GM19397 (cell line): ENCODE measurements at regions not wholly inside any gene's neighbourhood (a gene's known extent, or its start where the extent isn't known, plus 50 kb on each side); places are given as distances from the start of the nearest gene placed in this dataset.
"Not testable (repeated sequence)": the region's sequence is repeated elsewhere in the genome, so short reads cannot be mapped to it uniquely, and the experiment has no call there.

Experiments used
- ATAC-seq: cut with Tn5 transposase; IDR thresholded peaks from one replicate; pipeline ENCODE4 v1.9.1; 2021; ENCODE audit warnings: mild to moderate bottlenecking, moderate library complexity; ENCODE audit not compliant: unreplicated experiment

DNA sequence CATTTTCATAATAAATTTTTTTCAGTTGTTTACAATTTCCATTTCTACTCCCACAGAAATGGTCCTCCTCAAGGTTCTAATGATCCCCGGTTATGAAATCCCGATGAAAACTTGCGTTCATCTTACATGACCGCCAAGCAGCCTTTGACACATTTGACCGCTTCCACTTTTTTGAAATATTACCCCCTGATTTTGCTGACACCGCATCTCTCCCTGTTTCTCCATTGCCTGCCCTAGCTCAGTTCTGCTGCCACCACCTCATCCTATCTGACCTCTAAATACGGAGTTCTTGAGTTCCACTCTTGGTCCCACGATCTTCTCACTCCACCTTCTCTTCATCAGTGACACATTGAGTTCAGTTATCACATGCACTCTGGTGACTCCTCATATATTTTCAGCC, 74.1 kb downstream of the SLC35B3 start:
- no peak for ATAC-seq

DNA sequence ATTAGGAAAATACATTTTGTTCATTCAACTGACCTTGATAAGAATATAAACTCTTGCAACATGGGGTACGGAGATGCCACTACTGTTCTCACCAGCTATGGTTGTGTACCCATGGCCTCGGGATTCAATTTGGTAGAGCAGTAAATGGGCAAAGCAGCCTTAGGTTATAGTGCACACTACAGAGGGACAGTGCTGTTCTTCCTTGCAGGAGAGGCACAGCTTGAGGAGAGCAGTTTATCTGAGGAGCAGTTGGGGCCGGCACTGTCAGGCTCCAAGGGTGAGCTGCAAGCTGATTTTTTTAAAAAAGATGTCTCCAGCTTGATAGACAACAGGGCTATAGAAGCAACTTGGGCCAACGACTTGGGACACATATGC, 82.4 kb downstream of the SLC35B3 start:
- no peak for ATAC-seq

DNA sequence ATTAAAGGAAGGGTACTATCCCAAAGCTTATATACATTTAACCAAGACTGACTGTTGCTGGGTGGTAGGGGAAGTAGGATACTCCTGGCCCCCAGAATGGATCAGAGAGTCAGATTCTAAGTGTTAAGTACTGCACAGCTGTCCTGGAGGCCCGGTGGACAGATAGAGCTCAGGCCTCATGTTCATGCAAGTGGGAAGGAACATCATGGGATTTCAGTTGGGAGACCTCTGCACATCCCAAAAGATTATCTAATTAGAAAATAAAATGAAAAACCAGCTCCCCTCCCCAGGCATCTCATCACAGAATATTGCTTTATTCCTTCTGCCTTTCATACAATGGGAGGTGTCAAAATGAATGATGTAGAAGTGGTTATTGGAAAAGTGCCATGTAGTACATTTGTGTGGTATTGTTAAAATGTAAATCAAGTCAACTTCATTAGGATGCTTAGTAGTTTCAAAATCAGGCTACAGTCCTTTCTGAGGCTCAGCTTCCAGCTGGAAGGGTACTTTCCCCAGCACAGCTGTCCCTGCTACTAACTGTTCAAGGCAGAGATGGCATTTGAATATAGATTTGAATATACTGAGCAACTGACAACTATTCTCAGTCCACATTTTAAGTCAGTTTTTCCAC, 82.9 kb downstream of the SLC35B3 start:
- ATAC-seq = no peak

DNA sequence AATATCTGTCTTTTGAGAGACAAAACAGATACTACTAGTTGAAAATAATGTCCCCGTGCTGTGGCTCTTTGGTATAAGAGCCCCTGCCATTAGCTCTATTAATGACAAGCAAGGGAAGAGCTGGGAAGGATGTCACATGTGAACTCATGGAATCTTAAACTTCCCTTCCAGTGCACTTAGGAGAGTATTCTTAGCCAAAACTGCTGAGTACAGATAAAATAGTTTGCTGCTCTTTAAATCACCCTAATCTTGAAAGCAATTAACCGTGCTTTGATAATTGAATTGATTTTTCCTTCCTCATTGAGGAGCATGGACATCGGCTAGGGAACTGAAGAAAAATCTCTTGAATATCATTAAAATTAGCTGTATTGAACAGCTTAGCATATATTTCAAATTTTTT, 91.7 kb downstream of the SLC35B3 start:
- no peak for ATAC-seq

DNA sequence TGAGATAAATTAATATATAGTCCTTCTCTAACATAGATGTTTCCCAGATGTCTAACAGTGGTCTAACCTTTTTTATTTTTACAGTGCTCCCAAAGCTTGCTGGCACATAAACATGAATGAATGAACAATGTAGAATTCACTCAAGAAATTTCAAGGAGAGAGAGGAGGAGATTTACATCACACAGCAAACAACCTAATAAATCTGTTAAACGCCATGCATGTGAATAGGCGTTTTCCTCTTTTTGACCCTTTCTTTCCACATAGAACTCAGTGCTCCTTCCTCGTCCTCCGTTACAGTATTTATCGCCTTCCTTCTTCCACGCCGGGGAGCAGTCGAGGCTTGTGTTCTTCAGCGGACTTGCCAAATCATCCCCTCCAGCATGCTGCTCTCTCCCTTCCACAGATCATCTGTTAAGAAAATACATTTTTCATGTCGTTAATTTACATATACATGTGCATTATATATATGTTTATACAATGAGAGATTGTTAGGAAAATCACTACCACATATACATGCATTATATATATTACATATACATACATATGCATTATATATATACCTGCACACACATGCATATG, 93.0 kb downstream of the SLC35B3 start:
- no peak for ATAC-seq

DNA sequence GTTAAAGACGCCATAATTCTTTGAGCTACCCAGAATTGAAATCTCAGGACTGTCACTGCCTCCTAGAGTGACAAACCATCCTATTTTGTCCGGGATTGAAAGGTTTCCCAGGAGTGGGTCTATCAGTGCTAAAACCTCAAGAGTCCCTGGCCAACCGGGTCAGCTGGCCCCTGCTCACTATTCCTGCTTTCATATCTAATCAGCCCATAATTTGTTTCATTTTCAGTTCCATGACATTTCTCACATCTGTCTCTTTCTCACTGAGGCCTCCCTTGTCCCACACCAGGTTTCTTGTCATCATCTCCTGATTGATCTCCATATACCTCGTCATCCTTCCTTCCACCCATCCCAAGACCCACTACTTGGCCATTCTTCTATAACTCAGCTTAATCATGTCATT, 98.2 kb downstream of the SLC35B3 start:
- ATAC-seq = no peak

DNA sequence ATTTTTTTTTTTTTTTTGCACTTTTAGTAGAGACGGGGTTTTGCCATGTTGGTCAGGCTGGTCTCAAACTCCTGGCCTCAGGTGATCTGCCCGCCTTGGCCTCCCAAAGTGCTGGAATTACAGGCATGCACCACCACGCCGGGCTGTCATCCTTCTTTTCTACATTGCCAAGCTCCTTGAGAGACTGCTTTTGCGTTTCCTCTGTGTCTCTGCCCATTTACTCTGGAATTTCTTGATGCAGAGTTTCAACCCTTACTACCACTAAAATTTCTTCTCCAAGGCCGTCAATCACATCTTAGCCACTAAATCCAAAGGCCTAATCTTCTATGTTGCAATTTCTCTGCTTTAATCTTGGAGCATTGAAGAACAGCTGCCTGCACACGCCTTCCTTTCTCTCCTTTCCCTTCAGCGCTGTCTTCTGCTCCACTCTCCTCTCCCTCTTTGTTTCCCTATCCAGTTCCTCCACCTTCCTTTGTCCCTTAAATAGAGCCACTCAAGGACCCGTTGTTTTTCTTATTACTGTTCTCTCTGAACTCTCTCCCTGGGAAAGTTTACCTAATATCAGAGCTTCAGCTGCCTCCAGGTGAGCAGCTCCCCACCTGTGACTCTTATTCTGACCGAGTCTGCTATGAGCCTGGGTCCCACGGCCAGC, 98.8 kb downstream of the SLC35B3 start:
- no peak for ATAC-seq

DNA sequence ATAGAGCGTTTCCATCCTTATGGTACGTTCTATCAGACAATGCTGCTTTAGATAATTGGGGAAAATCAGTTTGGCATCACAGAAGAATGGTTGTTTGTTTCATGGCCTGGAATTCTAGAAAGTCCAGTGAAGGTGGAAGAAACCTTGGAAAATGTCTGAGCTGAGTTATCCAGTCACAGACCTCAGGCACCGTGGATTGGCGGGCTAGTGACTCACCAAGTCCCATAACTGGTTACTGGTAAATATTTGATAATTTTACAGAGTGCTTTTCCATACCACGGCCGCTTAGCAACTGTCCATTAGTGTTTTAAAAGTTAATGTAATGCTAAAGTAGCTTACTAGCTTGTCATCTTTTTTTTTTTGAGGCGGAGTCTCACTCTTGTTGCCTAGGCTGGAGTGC, 99.4 kb downstream of the SLC35B3 start:
- ATAC-seq = no peak

DNA sequence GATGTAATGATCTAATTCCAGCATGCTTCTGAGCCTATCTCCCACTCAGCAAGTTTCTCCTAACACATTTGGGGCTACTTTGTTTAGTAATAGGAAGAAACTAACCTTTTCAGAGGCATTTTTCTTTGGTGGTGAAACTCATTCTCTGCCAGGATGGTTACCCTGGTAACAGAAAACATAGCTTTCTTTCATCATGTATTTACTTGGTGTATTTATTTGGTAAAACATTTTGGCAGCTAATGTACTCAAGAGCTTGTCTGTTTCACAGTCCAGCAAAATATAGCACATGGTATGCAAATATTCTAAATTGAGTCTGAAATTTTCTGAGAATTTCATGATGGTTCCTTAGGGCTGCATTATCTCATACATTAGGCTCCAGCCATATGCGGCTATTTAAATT, 100.0 kb downstream of the SLC35B3 start:
- no peak for ATAC-seq

DNA sequence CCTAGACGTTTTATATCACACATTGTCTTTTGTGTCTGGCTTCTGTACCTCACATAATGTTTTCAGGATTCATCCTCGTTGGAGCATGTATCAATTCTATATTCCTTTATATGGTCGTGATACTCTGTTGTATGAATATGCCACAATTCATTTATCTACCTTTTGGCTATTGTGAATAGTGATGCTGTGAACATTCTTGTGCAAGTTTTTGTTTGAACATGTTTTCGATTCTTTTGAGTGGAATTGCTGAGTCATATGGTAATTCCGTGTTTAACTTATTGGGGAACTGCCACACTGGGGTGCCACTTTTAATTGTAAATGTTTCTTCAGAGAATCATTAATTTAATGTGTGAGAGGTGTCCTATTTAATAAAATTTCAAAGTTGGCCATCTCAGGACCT, 101.2 kb downstream of the SLC35B3 start:
- no peak for ATAC-seq

DNA sequence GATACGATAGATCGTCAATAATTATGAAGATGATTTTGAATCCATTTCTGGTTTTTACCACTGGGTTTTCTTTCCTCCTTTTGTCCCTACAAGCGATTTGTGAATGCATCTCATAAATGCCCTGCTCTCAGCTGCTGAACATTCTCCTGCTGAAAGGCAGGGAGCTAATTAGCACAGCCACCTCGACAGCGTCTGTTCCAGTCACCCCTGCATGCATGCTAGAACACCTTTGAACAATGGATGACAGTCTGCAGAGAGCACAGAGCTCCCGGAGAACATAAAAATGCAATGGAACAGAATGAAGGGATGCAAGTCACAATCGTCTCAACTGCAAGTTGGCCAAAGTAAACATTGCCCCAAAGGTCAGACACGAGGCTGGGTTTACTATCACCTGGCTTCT, 105.8 kb downstream of the SLC35B3 start:
- ATAC-seq = no peak

DNA sequence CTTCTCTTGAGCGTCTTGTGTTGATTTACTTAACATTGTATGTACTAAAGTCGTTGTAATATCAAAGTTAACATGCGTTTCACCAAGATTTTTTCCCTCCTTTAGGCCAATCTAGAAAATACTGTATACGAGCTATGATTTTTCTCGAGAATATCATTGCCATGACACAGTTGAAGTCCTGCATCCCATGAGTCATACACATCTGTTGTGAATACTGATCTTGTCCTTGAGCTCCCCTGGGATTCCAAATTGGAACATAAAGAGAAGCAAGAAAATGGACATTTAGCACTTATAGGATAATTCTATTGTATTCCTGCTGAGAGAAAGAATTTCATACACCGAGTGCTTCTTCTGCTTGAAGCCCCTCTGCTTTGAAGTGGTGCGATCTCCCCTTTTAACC, 109.6 kb downstream of the SLC35B3 start:
- no peak for ATAC-seq

DNA sequence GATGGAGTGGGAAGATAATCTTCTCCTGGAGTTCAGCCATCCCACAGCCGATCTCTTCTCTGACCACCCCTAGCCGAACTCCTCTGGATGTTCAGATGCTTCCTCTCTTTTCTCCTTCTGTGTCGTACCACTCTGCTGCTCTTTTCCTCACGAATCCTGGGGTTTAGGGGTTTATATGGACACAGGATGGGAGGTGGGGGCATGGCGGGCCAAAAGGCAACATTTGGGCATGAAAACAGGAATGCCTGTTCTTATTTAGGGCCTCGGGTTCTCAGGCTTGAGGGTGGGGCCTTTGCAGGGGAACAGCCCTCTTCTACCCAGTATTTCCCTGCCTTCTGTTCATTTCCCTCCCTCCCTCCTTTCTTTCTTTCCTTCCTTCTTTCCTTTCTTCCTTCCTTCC, 112.7 kb downstream of the SLC35B3 start:
- no peak for ATAC-seq

DNA sequence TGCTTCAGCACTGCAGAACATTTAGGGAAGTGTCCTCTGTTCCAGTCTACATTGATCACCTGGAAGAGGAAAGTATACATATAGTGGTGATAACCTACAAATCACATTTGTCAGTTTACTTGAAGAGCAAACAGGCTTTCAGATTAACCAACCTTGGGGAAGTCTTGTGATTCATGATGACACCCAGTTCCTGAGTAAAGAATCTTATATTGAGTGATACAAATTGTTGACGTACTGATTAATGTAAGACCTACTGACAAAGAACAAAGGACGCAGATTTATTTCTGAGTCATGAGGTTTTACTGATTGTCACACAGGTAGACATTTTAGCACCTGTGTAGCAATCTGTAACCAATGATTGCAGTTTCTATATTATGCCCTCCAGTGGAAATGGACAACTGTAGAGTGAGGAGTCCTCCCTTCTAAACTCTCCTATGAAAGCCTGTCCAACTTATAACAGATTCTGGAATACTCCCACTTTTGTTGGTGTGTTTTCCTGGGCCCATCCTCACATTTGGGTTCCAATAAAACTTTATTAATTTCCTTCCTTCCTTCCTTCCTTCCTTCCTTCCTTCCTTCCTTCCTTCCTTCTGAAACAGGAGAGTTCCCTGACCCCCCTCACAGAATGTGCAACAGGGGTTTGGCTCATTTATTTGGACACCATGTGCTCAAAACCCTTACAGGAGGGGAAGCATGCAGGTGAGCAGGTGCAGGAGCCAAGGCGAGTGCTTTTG, 113.5 kb downstream of the SLC35B3 start:
- no peak for ATAC-seq

DNA sequence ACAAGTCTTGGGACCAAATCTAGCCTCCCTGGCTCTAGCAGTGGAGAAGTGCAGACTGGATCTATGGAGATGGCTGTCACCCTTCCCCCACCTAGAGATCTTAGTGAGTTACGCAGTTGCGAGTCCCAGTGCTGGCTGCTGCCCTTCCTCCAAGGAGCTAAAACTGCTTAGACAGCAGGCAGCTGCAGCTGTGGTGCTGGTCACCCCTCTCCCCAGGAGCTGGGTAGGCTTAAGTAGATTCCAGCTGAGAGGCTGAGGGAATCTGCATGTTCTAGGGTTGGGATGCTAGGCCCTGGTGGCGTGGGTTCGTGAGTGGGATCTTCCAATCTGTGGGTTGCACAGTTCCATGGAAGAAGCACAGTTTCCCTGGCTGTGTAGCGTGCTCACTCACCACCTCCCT, 120.2 kb downstream of the SLC35B3 start:
- ATAC-seq = no peak

DNA sequence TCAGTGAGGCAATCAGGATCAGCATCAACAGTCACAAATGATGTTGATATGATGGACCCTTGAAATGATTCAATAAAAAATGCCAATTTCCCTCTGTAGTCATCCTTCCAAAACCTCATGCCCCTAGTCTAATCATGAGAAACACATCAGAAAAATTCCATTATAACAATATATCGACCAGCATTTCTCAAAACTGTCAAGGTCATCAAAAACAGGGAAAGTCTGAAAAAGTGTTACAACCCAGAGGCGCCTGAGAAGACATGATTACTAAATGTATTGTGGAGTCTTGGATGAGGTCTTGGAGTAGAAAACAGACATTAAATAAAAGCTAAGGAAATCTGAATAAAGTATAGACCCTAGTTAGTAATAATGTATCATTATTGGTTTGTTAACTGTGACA, 133.8 kb downstream of the SLC35B3 start:
- ATAC-seq = no peak

DNA sequence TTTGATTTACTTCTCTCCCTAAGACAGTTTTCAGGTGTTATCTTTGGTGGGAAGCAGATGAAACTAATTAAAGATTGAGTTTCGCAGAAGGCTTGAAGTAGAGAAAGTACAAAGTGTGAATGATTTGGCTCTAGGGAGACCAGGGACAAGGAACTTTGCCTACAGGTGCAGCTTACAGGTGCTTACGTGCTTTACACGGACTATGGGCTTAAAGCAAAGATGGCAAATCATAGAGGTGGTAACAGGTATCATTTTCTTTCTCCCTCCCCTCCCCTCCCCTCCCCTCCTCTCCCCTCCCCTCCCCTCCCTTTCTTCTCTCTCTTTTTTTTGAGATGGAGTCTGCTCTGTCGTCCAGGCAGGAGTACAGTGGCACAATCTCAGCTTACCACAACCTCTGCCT, 136.3 kb downstream of the SLC35B3 start:
- no peak for ATAC-seq

DNA sequence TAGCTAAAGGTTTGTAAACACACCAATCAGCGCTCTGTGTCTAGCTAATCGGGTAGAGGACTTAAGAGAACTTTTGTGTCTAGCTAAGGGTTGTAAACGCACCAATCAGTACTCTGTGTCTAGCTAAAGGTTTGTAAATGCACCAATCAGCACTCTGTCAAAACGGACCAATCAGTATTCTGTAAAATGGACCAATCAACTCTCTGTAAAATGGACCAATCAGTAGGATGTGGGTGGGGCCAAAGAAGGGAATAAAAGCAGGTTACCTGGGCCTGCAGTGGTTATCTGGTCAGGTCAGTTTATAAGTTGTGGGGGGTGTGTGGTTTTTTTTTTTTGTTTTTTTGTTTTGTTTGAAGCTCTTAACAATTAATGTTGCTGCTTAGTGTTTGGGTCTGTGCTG, 152.4 kb downstream of the SLC35B3 start:
- not testable (repeated sequence) for ATAC-seq

DNA sequence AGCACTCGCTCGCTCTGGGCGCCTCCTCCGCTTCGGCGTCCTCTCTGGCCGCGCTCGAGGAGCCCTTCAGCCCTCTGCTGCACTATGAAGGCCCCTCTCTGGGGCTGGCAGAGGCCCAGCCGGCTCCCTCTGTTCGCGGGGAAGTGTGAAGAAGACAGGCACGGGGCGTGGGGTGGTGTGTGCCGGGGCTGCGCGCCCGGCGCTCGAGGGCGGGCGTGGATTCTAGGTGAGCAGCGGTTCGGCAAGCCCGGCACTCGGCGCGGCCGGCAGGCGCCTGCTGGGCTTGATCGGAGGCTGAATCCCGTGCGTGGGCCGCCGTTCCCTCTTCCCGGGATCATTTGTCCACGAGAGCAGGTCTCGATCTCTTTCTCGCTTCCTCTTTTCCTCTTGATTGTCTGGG, 153.0 kb downstream of the SLC35B3 start:
- ATAC-seq = no peak

DNA sequence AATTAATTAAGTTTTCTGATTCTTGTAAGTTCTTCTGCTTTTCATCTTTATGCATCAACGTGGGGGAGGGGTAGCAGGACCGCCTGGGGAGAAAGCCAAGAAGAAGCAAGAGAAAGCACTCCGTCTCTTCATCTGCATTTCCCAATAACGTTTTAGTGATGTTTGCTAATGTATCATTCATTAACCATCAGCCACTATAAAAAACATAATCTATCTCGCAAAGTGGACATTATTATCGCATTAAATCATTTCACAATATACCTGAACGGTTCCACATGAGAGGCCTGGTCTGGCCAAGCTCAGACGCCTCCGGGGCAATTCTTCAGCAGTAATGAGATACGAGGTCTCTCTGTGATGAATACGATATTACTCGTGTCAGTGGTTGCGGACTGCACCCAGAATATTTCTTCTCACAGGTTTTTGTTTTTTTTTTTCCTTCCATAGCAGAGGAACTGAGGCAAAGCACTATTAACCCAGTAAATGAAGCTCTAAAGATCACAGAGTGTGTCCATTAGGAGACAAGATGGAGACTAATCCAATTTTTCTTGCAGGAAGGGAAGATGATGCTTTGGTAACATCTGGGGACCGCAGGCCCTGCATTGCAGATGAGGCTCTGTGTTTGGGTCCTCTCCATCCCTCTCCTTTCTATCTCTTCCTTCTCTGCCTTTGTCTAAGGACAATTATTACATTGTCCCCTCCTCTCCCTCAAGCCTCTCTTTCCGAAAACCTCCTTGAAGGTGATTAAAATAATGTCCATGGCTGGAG, 156.1 kb downstream of the SLC35B3 start:
- ATAC-seq = no peak

DNA sequence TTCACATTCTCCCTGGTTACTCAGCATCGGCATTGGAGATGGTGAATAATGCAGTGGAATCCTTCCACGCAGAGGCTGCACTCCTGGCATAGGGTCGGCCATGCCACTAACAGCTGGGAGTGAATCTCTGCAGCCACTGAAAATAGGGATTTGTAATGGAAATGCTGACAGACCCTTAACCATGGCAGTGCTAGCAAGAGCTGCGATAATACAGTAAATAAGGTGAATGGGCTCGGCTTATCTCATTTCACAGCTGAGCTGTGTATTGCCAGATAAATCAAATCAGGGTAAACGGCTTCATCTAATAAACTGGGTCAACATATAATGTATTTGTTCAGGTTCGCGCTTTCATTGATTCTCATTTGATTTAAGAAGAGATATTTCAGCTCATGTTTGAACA, 156.8 kb downstream of the SLC35B3 start:
- no peak for ATAC-seq
